ENCODE measurements at regions not wholly inside any gene's neighbourhood (a gene's known extent, or its start where the extent isn't known, plus 50 kb on each side); places are given as distances from the start of the nearest gene placed in this dataset.
"Not testable (repeated sequence)": the region's sequence is repeated elsewhere in the genome, so short reads cannot be mapped to it uniquely, and the experiment has no call there.

DNA sequence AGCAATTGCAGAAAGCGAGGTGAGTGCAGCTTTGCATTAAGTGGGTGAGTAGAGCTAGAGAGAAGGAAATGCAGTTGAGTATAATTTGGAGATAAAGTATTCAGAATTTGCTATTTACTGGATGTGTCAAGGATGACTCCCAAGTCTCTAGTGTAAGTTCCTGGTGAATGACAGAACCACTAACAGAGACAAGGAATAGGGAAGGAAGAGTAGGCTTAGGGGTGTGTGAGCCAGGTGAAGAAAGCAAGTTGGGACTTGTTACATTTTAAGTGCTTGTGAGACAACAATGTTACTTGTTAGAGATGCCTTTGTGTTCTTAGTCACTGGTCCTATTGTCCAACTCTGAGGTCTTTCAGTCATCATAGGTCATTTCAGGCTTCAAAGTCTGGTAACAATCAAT, 70.8 kb downstream of the TBC1D26 start:
- not testable (repeated sequence) for DNase-seq

- not testable (repeated sequence) for DNase-seq
Observed at GRCh38 chr17:15806825-15807224, 74.7 kb downstream of the TBC1D26 start.

DNA sequence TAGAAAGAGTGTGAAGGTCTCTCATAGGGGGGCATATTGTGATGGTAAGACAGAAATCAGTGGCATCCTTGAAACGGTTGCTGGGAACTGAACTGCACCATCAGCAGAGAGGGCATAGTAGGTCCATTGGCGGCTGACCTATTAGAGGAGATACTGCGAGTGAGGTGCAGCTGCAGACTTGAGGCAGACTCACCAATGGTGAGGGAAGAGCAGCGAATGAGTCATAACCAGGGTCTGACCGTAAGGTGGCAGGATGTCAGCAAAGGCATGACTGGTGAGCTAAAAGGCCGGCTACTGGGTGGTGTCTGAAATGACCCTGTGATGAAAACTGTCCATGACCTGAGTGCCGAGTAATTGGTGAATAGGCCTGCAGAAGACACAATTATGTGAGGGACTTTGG, 81.3 kb downstream of the TBC1D26 start:
- not testable (repeated sequence) for DNase-seq

GRCh38 chr17:15814003-15814402, 81.9 kb downstream of the TBC1D26 start:
- DNase-seq = not testable (repeated sequence)

GRCh38 chr17:15817861-15818260, 85.8 kb downstream of the TBC1D26 start:
- not testable (repeated sequence) for DNase-seq

- DNase-seq = not testable (repeated sequence)
Observed at GRCh38 chr17:15822280-15822679, 90.2 kb downstream of the TBC1D26 start.

GRCh38 chr17:15828727-15829314, 96.7 kb downstream of the TBC1D26 start:
- peak; percentile 55 for DNase-seq

GRCh38 chr17:15830221-15830620, 98.1 kb downstream of the TBC1D26 start:
- DNase-seq = peak; percentile 15

DNA sequence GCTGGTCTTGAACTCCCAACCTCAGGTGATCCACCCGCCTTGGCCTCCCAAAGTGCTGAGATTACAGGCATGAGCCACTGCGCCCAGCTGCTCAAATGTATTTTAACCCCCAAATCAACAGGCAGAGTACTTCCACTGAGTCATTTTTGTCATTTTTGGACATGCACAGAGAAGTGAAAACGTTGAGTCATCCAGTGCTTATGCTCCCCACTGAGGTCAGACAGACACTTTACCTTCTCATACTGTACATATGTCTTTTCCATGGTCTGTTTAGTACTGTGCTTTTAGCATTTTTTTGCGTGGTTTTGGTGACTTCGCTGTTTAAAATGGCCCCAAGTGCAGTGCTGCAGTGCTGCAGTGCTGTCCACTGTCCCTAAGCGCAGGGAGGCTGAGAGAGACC, 99.1 kb downstream of the TBC1D26 start:
- DNase-seq = peak; percentile 86

DNA sequence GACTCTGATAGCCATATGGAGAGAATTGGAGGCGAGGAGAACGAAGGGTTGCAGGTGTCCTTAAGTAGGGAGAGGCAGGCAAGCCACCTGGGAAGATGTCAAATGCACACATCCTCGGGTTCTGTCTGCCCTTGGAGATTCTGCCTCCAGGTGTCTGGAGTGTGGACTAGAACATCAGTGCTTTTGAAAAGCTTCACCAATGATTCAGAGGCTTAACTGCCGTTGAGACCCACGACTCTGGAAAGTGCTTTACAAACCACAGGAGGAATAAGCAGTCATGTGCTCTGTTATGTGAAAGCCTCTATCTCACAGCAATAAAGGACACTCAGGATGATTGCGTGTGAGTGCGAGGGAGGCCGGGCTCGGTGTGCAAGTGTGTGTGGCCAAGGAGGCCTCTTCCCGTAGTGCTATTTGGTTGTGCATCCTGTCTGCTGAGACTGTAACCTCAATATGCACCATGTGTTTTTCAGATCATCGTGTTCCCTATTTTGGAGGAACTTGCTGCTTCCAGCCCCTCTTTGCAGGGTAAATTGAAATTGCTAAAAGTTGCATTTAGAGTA, 100.9 kb downstream of the TBC1D26 start:
- DNase-seq = not testable (repeated sequence)

DNA sequence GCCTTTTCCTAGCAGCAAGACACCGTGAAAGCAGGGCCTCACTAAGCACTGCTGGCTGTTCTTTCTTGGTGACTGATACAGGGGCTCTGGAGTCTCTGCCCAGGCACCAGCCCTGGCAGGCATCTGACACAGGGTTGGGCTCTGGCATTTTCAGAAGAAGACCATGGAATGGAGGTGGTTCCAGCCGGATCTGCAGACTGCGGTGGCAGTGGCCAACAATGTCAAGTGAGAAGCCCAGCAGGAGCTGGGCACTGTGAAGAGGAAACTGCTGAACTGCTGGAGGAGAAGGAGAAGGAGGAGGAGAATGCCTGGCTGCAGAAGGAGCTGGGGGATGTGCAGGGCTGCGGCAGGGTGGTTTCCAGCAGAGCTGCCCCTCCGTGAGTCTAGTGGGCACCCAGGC, 101.8 kb downstream of the TBC1D26 start:
- DNase-seq = not testable (repeated sequence)

- not testable (repeated sequence) for DNase-seq
Observed at GRCh38 chr17:15835481-15835880, 103.4 kb downstream of the TBC1D26 start.

- not testable (repeated sequence) for DNase-seq
Observed at GRCh38 chr17:15836249-15836982, 104.3 kb downstream of the TBC1D26 start.

- DNase-seq = not testable (repeated sequence)
Observed at GRCh38 chr17:15836991-15837390, 104.9 kb downstream of the TBC1D26 start.

- DNase-seq = peak; percentile 27
Observed at GRCh38 chr17:15847447-15848229, 97.3 kb upstream of the ADORA2B start.

DNA sequence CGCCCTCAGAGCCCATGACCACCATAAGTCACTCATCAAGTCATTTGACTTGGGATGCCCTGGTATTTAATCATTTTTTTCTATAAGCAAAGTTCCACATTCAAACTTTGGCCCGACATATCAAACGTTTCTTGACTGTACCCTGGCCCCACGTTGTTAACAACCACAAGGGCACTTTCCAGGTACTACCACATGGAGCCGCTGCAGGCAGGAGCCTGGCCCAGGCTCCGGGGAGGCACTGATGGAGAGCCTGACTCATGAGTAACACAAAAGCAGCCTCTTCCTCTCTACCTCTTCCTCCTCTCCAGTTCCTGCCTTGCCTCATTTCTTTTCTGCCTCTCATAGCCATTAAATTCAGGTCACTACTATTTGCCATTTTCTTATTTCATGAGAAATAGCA, 95.9 kb upstream of the ADORA2B start:
- DNase-seq = peak; percentile 68

DNA sequence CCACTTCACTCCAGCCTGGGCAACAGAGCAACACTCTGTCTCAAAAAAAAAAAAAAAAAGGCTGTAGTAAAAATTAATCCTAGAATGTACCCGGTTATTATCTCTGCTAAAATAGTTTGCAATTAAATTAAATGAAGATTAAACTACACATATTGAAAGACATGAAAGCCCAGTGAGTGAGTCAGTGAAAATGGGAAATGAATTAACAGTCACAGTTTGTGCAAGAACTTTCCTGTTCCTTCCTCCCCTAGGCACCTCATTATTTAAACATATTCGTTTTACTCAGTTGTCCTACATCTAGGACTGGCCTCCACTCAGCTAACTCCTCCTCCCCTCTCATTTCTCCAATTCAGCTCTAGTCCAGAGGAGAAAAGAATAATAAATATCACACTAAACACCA, 94.9 kb upstream of the ADORA2B start:
- DNase-seq = not testable (repeated sequence)

DNA sequence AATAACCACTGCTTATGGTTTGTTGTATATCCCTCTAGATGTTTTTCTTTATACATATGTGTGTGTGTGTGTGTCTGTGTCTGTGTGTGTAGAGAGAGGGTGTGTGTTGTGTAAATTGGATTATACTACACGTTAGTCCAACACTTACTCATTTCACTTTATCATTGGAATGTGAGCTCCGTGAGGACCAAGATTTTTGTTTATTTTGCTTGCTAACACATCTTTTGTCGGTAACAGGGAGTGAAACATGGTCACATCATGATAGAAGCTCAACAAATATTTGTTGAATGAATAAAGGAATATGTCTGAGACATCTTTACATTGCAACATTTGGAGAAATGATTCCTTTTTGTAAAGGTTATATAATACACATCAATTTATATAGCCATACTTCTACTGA, 94.2 kb upstream of the ADORA2B start:
- DNase-seq = peak; percentile 73

GRCh38 chr17:15852863-15853262, 92.1 kb upstream of the ADORA2B start:
- DNase-seq = not testable (repeated sequence)

DNA sequence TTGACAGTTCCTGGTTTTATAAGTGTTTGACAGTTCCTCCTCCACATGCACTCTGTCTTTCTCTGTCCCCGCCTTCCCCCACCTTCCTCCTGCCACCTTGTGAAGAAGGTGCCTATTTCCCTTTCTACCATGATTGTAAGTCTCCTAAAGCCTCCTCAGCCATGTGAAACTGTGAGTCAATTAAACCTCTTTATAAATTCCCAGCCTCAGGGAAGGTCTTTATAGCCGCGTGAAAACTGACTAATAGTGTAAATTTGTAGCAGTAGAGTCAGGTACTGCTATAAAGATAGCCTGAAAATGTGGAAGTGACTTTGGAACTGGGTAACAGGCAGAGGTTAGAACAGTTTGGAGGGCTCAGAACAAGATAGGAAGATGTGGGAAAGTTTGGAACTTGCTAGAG, 88.7 kb upstream of the ADORA2B start:
- DNase-seq = not testable (repeated sequence)

- not testable (repeated sequence) for DNase-seq
Observed at GRCh38 chr17:15856745-15857144, 88.2 kb upstream of the ADORA2B start.

DNA sequence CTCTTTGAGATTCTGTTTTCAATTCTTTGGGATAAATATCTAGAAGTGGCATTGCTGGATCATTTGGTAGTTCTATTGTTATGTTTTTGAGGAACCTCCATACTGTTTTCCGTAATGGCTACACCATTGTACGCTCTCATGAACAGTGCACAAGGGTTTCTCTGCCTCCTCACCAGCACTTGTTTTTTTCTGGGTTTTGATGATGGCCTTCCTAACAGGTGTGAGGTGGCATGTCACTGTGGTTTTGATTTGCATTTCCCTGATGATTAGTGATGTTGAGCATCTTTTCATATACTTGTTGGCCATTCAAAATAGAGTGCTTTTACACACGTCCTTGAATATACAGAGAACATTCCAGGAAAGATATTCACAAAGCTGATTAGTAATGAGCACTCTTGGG, 86.8 kb upstream of the ADORA2B start:
- not testable (repeated sequence) for DNase-seq

GRCh38 chr17:15860774-15861173, 84.2 kb upstream of the ADORA2B start:
- not testable (repeated sequence) for DNase-seq

Measured in HCEC 1CT (cell line).